K562 (cell line): ENCODE measurements at regions not wholly inside any gene's neighbourhood (a gene's known extent, or its start where the extent isn't known, plus 50 kb on each side); places are given as distances from the start of the nearest gene placed in this dataset.

ENCODE experiments used
- ATAC-seq: fragments of 200-7000 bp; cut with Tn5 transposase; 3 replicates; pipeline ENCODE4 v1.9.1; 2020; ENCODE audit warnings: moderate library complexity
- BruUV-seq: library from RNA; stranded (reverse); fragments of 400-500 nt; replicated peaks from 2 replicates; lab custom pipeline; 2021; lab: Mats Ljungman, UMichigan
- CTCF ChIA-PET: fragments of 300-600 bp; formaldehyde crosslinking; extraction: SDS; loops from one replicate; lab custom pipeline; 2021; ENCODE audit warnings: low intra/inter-chr PET ratio; lab: Yijun Ruan, JAX
- POLR2A ChIA-PET: fragments of 300-600, 350-650 bp; sonication (Branson Sonifier 250); formaldehyde crosslinking; extraction: SDS; loops from one replicate; lab custom pipeline; 2021; ENCODE audit warnings: antibody characterized with exemption, inconsistent platforms; lab: Yijun Ruan, JAX
- DNase-seq, 4 experiments: peaks; one replicate each; pipeline versions ENCODE4 v3.0.0 to v3.0.0-alpha.2; 2011 to 2018; ENCODE audit warnings: low spot score in 3 of 4, mixed read lengths in 3 of 4; ENCODE audit errors: extremely low read depth in 1 of 4
- FAIRE-seq: peaks from 2 replicates; lab custom pipeline; 2011; peaks lifted over from hg19 to GRCh38; lab: Jason Lieb, UNC
- H2AFZ ChIP-seq: 2 replicates; pipeline ENCODE4 v1.6.0; 2011; ENCODE audit warnings: low read depth, low read length, control low read depth, inconsistent platforms
- H3K27ac ChIP-seq: fragments of 200-600 bp; 3 replicates; pipeline ENCODE4 v1.8.0; 2011; ENCODE audit warnings: low read depth, mild to moderate bottlenecking, control low read depth, inconsistent platforms, low read length, moderate library complexity, mixed read lengths; ENCODE audit errors: extremely low read depth
- H3K27me3 ChIP-seq, 2 experiments: fragments of 300-600 bp in 1 of 2; 2 replicates in 1 of 2; 3 replicates in 1 of 2; pipeline versions ENCODE4 v1.6.0 to v1.8.0; 2011; ENCODE audit warnings: inconsistent platforms in 2 of 2, low read length in 2 of 2, mild to moderate bottlenecking in 1 of 2, mixed read lengths in 1 of 2, moderate library complexity in 1 of 2; ENCODE audit not compliant: control insufficient read depth in 2 of 2, insufficient read depth in 2 of 2
- H3K36me3 ChIP-seq: fragments of 300-600 bp; 3 replicates; pipeline ENCODE4 v1.8.0; 2011; ENCODE audit warnings: mild to moderate bottlenecking, low read length, inconsistent platforms; ENCODE audit not compliant: control insufficient read depth, insufficient read depth
- H3K4me1 ChIP-seq, 2 experiments: fragments of 200-600 bp in 1 of 2; replicated peaks in 1 of 2; 2 replicates in 1 of 2; 3 replicates in 1 of 2; pipeline versions ENCODE4 v1.5.1 to v1.8.0; 2011; ENCODE audit warnings: inconsistent platforms in 2 of 2, low read length in 2 of 2, mild to moderate bottlenecking in 1 of 2, mixed read lengths in 1 of 2, moderate library complexity in 1 of 2; ENCODE audit not compliant: control insufficient read depth in 2 of 2, insufficient read depth in 2 of 2
- H3K4me2 ChIP-seq: 2 replicates; pipeline ENCODE4 v1.6.1; 2011; ENCODE audit warnings: low read length, control low read depth, inconsistent platforms, mixed read lengths; ENCODE audit not compliant: insufficient read depth
- H3K4me3 ChIP-seq: fragments of 200-600 bp; sonication (generic), shearing (Covaris generic); 2 replicates; pipeline ENCODE4 v1.5.1; 2016; ENCODE audit warnings: control low read depth, inconsistent platforms
- H3K79me2 ChIP-seq: fragments of 200-600 bp; 3 replicates; pipeline ENCODE4 v1.8.0; 2011; ENCODE audit warnings: low read length, inconsistent platforms; ENCODE audit not compliant: control insufficient read depth, insufficient read depth
- H3K9ac ChIP-seq, 2 experiments: 2 replicates each; pipeline versions ENCODE4 v1.6.0 to v1.6.1; 2011; ENCODE audit warnings: low read depth in 2 of 2, low read length in 2 of 2, control low read depth in 1 of 2, inconsistent platforms in 1 of 2, mild to moderate bottlenecking in 1 of 2, mixed read lengths in 1 of 2; ENCODE audit not compliant: insufficient read depth in 1 of 2
- H3K9me1 ChIP-seq: one replicate; pipeline ENCODE4 v1.6.0; 2011; ENCODE audit warnings: inconsistent platforms, mild to moderate bottlenecking, low read length, moderate library complexity; ENCODE audit not compliant: control insufficient read depth, insufficient read depth
- H3K9me3 ChIP-seq: replicated peaks from 2 replicates; pipeline ENCODE4 v1.5.1; 2011; ENCODE audit warnings: low read depth, low read length, inconsistent platforms; ENCODE audit not compliant: control insufficient read depth, insufficient read depth
- H4K20me1 ChIP-seq: replicated peaks from 2 replicates; pipeline ENCODE4 v1.6.1; 2011; ENCODE audit warnings: low read length, inconsistent platforms, mixed read lengths; ENCODE audit not compliant: control insufficient read depth, insufficient read depth
- THRAP3 ChIP-seq: fragments of 450-650 bp; IDR thresholded peaks from 2 replicates; pipeline ENCODE4 v1.6.1; 2016; ENCODE audit warnings: mild to moderate bottlenecking, inconsistent platforms, borderline replicate concordance
- ZZZ3 ChIP-seq: fragments of 450-650 bp; IDR thresholded peaks from 2 replicates; pipeline ENCODE4 v1.6.1; 2016; ENCODE audit warnings: antibody characterized with exemption, mild to moderate bottlenecking, moderate library complexity
- WGBS: fragments of 100-300 bp; shearing (Covaris generic); methylation state at CpG from one replicate; pipeline ENCODE4 v1.1.6; 2016; ENCODE audit warnings: low coverage, mixed read lengths; ENCODE audit not compliant: insufficient coverage; ENCODE audit errors: missing lambda C conversion rate; 5-methylcytosine and 5-hydroxymethylcytosine counted together
- in situ Hi-C: fragments of 300-500 bp; cut with MboI; formaldehyde crosslinking; loops from 4 replicates; pipeline ENCODE4 v1.15.0; 2018; ENCODE audit warnings: inconsistent platforms, mixed read lengths
- intact Hi-C: fragments of 100-400 bp; cut with micrococcal nuclease; formaldehyde crosslinking; loops from 2 replicates; pipeline ENCODE4 v1.14.2; 2022
- TF ChIP-seq, protein P1 (sequence below): IDR thresholded peaks from 3 replicates; pipeline ENCODE4 v1.6.1; 2011; ENCODE audit warnings: borderline replicate concordance, mild to moderate bottlenecking, moderate library complexity; ENCODE audit not compliant: insufficient read length; ENCODE audit errors: extremely low read depth

DNA sequence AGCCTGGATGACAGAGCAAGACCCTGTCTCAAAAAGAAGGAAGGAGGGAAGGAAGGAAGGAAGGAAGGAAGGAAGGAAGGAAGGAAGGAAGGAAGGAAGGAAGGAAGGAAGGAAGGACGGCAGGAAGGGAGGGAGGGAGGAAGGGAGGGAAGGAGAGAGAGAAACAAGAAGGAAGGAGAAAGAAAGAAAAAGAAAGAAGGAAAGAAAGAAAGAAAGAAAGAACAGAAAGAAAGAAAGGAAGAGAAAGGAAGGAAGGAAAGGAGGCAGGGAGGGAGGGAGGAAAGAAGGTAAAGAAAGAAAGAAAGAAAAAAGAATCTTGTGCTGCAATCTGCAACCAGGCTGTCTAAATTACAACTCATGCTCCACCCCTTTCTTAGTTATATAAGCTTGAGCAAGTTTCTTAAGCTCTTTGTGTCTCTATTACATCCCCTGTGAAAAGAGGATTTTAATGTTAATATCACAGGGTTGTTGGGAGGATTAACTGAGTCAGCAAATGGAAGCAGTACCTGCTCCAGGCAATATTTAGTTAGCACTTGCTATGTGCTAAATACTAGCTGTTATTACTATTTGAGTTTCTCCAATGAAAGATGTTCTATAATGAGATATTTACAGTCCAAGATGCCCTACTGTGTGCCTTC, 917.9 kb upstream of the AUTS2 start (continued):
- TF ChIP-seq, protein P1, sequence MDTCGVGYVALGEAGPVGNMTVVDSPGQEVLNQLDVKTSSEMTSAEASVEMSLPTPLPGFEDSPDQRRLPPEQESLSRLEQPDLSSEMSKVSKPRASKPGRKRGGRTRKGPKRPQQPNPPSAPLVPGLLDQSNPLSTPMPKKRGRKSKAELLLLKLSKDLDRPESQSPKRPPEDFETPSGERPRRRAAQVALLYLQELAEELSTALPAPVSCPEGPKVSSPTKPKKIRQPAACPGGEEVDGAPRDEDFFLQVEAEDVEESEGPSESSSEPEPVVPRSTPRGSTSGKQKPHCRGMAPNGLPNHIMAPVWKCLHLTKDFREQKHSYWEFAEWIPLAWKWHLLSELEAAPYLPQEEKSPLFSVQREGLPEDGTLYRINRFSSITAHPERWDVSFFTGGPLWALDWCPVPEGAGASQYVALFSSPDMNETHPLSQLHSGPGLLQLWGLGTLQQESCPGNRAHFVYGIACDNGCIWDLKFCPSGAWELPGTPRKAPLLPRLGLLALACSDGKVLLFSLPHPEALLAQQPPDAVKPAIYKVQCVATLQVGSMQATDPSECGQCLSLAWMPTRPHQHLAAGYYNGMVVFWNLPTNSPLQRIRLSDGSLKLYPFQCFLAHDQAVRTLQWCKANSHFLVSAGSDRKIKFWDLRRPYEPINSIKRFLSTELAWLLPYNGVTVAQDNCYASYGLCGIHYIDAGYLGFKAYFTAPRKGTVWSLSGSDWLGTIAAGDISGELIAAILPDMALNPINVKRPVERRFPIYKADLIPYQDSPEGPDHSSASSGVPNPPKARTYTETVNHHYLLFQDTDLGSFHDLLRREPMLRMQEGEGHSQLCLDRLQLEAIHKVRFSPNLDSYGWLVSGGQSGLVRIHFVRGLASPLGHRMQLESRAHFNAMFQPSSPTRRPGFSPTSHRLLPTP = no peak

DNA sequence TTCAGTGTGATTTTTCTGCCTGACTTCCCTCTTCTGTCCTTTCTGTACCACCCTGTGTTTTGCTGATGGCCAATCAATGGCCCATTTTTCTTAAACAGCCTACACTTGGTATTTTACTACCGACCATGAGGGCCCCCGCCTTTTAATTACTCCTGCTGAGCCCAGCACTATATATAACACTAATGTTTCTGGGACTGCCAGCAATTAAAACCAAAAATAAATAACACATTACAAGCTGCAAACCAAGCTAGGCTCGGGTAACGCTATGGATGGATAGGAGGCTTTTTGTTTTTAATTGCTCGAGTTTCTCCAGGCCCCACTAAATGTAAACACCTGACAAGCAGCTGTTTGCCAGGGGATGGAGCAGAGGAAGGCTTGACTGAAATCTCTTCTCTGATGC, 915.4 kb upstream of the AUTS2 start:
- Histone ChIP-seq H3K27ac (no peak overlapping the region), H3K4me2 (no peak overlapping the region), H3K4me3 (no peak overlapping the region), H3K79me2 (no peaks in the 10 kb centered on the region), H3K9me1 (no peaks in the 10 kb centered on the region), H3K36me3 (no peaks in the 10 kb centered on the region), H4K20me1 (no peaks in the 10 kb centered on the region), H3K9ac (no peak overlapping the region), H2AFZ (no peak overlapping the region), H3K4me1 (no peaks in the 10 kb centered on the region), H3K27me3 (peaks cover 0 to 8% of the 10 kb centered on the region in 2 experiments; a peak in 1 of 5 replicates), H3K9me3 (no peaks in the 10 kb centered on the region)
- DNase-seq = no peak
- intact Hi-C loops = no loop called here
- 0% methylated on average over 5 of the region's 5 CpGs for WGBS
- no peak for ATAC-seq
- ChIA-PET POLR2A (no interaction called here), CTCF (no interaction called here)
- no TSS peak for BruUV-seq
- FAIRE-seq = no peak
- TF ChIP-seq ZZZ3 (no peak), THRAP3 (no peak)
- in situ Hi-C loops = no loop called here
